GM12878 (cell line): ENCODE measurements at regions not wholly inside any gene's neighbourhood (a gene's known extent, or its start where the extent isn't known, plus 50 kb on each side); places are given as distances from the start of the nearest gene placed in this dataset.

ENCODE experiments used
- ATAC-seq: fragments of 200-7000 bp; cut with Tn5 transposase; 3 replicates; pipeline ENCODE4 v1.9.1; 2020; ENCODE audit warnings: mild to moderate bottlenecking, moderate library complexity
- BruUV-seq: library from RNA; stranded (reverse); fragments of 400-500 nt; replicated peaks from 2 replicates; lab custom pipeline; 2021; lab: Mats Ljungman, UMichigan
- CTCF ChIA-PET: fragments of 300-600 bp; sonication (Branson Sonifier 250); formaldehyde crosslinking; extraction: SDS; loops from one replicate; lab custom pipeline; 2021; ENCODE audit warnings: inconsistent platforms; lab: Yijun Ruan, JAX
- POLR2A ChIA-PET: fragments of 350-600 bp; formaldehyde crosslinking; extraction: SDS; loops from one replicate; lab custom pipeline; 2021; ENCODE audit warnings: inconsistent platforms; lab: Charles Lee
- RAD21 ChIA-PET: fragments of 300-600 bp; sonication (Branson Sonifier 250); formaldehyde crosslinking; loops from one replicate; lab custom pipeline; 2023; ENCODE audit warnings: antibody characterized with exemption; ENCODE audit not compliant: unreplicated experiment; lab: Charles Lee
- SMC1A ChIA-PET: fragments of 300-600 bp; sonication (Branson Sonifier 250); formaldehyde crosslinking; loops from one replicate; lab custom pipeline; 2023; ENCODE audit not compliant: unreplicated experiment, uncharacterized antibody; lab: Charles Lee
- DNase-seq: peaks from one replicate; pipeline ENCODE4 v3.0.0-alpha.2; 2011; ENCODE audit warnings: low read depth, low spot score
- FAIRE-seq: peaks from 3 replicates; lab custom pipeline; 2011; peaks lifted over from hg19 to GRCh38; lab: Jason Lieb, UNC
- H2AFZ ChIP-seq: 2 replicates; pipeline ENCODE4 v1.6.0; 2011; ENCODE audit warnings: low read depth, low read length, control low read depth; ENCODE audit not compliant: control insufficient read depth
- H3K27ac ChIP-seq: 2 replicates; pipeline ENCODE4 v1.5.1; 2011; ENCODE audit warnings: control low read depth; ENCODE audit not compliant: control insufficient read depth, insufficient read depth
- H3K27me3 ChIP-seq, 2 experiments: replicated peaks in 1 of 2; 2 replicates each; pipeline versions ENCODE4 v1.6.0 to v1.6.1; 2011; ENCODE audit warnings: low read length in 1 of 2; ENCODE audit not compliant: control insufficient read depth in 2 of 2, insufficient read depth in 2 of 2
- H3K36me3 ChIP-seq, 2 experiments: 2 replicates each; pipeline ENCODE4 v1.5.1; 2011; ENCODE audit warnings: low read length in 1 of 2; ENCODE audit not compliant: control insufficient read depth in 2 of 2, insufficient read depth in 2 of 2
- H3K4me1 ChIP-seq: 2 replicates; pipeline ENCODE4 v1.6.1; 2011; ENCODE audit warnings: mild to moderate bottlenecking, low read length, moderate library complexity, mixed read lengths; ENCODE audit not compliant: control insufficient read depth, insufficient read depth
- H3K4me2 ChIP-seq: 2 replicates; pipeline ENCODE4 v1.6.0; 2011; ENCODE audit warnings: control low read depth; ENCODE audit not compliant: control insufficient read depth, insufficient read depth
- H3K4me3 ChIP-seq: fragments of 200-600 bp; sonication (generic); 2 replicates; pipeline ENCODE4 v1.5.1; 2016
- H3K79me2 ChIP-seq: 2 replicates; pipeline ENCODE4 v1.6.0; 2011; ENCODE audit warnings: low read length; ENCODE audit not compliant: control insufficient read depth, insufficient read depth
- H3K9ac ChIP-seq: 2 replicates; pipeline ENCODE4 v1.8.0; 2011; ENCODE audit warnings: low read length, control low read depth, mixed read lengths; ENCODE audit not compliant: control insufficient read depth, insufficient read depth
- H3K9me3 ChIP-seq: replicated peaks from 3 replicates; pipeline ENCODE4 v1.5.1; 2011; ENCODE audit warnings: mild to moderate bottlenecking, low read length; ENCODE audit not compliant: control insufficient read depth, insufficient read depth
- H4K20me1 ChIP-seq: 2 replicates; pipeline ENCODE4 v1.6.0; 2011; ENCODE audit not compliant: control insufficient read depth, insufficient read depth
- BCLAF1 ChIP-seq: fragments of 450-650 bp; IDR thresholded peaks from 2 replicates; pipeline ENCODE4 v1.6.1; 2017; ENCODE audit warnings: antibody characterized with exemption, mild to moderate bottlenecking, moderate library complexity
- CBX3 ChIP-seq: fragments of 200-600 bp; sonication (generic); IDR thresholded peaks from 2 replicates; pipeline ENCODE4 v1.6.1; 2016; ENCODE audit warnings: low read depth, borderline replicate concordance
- DPF2 ChIP-seq: fragments of 450-650 bp; IDR thresholded peaks from 2 replicates; pipeline ENCODE4 v1.6.1; 2017; ENCODE audit warnings: mild to moderate bottlenecking
- EP300 ChIP-seq, 2 experiments: fragments of 150-350 bp in 1 of 2; IDR thresholded peaks; 2 replicates each; pipeline ENCODE4 v1.6.1; 2011 to 2012; ENCODE audit warnings: low read depth in 2 of 2, low read length in 2 of 2, borderline replicate concordance in 1 of 2, improper control_type of control experiment in 1 of 2, inconsistent platforms in 1 of 2; ENCODE audit not compliant: control insufficient read depth in 1 of 2
- FOXK2 ChIP-seq: fragments of 450-650 bp; IDR thresholded peaks from 2 replicates; pipeline ENCODE4 v1.6.1; 2017; ENCODE audit warnings: mild to moderate bottlenecking, moderate library complexity
- GATAD2B ChIP-seq: fragments of 450-650 bp; conservative IDR thresholded peaks from 2 replicates; pipeline ENCODE4 v1.6.1; 2017; ENCODE audit warnings: low read depth, mild to moderate bottlenecking, moderate library complexity
- HDAC2 ChIP-seq: fragments of 200-600 bp; sonication (generic); IDR thresholded peaks from 2 replicates; pipeline ENCODE4 v1.6.1; 2017
- MAX ChIP-seq: IDR thresholded peaks from 2 replicates; pipeline ENCODE4 v1.6.1; 2012; ENCODE audit warnings: low read depth, low read length, improper control_type of control experiment
- MXI1 ChIP-seq: fragments of 150-350 bp; IDR thresholded peaks from 2 replicates; pipeline ENCODE4 v1.6.1; 2011; ENCODE audit warnings: low read depth, mild to moderate bottlenecking, inconsistent platforms, low read length, improper control_type of control experiment
- POLR2AphosphoS5 ChIP-seq: IDR thresholded peaks from 2 replicates; pipeline ENCODE4 v1.6.1; 2011; ENCODE audit warnings: mild to moderate bottlenecking, low read length, inconsistent platforms
- SKIL ChIP-seq: fragments of 450-650 bp; IDR thresholded peaks from 2 replicates; pipeline ENCODE4 v1.6.1; 2017; ENCODE audit warnings: mild to moderate bottlenecking, low read depth, inconsistent platforms; ENCODE audit not compliant: poor library complexity, severe bottlenecking
- SPI1 ChIP-seq: IDR thresholded peaks from 2 replicates; pipeline ENCODE4 v1.6.1; 2011; ENCODE audit warnings: low read depth, mild to moderate bottlenecking, low read length, moderate library complexity, borderline replicate concordance; ENCODE audit not compliant: insufficient read depth
- TCF3 ChIP-seq: IDR thresholded peaks from 2 replicates; pipeline ENCODE4 v1.6.1; 2012; ENCODE audit warnings: low read depth, mild to moderate bottlenecking, low read length, borderline replicate concordance; ENCODE audit not compliant: insufficient read depth
- USF1 ChIP-seq: IDR thresholded peaks from 2 replicates; pipeline ENCODE4 v1.6.1; 2011; ENCODE audit warnings: borderline replicate concordance, low read depth, mild to moderate bottlenecking, moderate library complexity, mixed read lengths, low read length; ENCODE audit not compliant: insufficient read depth; ENCODE audit errors: extremely low read length
- WGBS: methylation state at CpG from one replicate; pipeline ENCODE4 v1.1.6; 2016; ENCODE audit warnings: low lambda C conversion rate; ENCODE audit not compliant: insufficient replicate concordance, insufficient coverage; ENCODE audit errors: missing lambda C conversion rate; 5-methylcytosine and 5-hydroxymethylcytosine counted together
- in situ Hi-C: fragments of 300-500 bp; cut with MboI; formaldehyde crosslinking; loops from 9 replicates; pipeline ENCODE4 v1.14.3; 2018; ENCODE audit warnings: mixed read lengths
- intact Hi-C: fragments of 100-400 bp; cut with micrococcal nuclease; formaldehyde crosslinking; loops from one replicate; pipeline ENCODE4 v1.14.2; 2022; ENCODE audit not compliant: unreplicated experiment

- RAD21 ChIA-PET, result interaction anchor here (0.6 to 7.8 kb wide), 6 partner anchors 10 to 185 kb away, joined by 3 to 65 read pairs (median 22); partner anchors contain the start of gene SERTAD2
- H3K27me3 ChIP-seq, result no peaks in the 10 kb centered on the region
- ATAC-seq, result no peak
- intact Hi-C loops, result no loop called here
- H3K79me2 ChIP-seq, result no peaks in the 10 kb centered on the region
- no peak for DNase-seq
- H3K4me1 ChIP-seq, result peaks cover 12% of the 10 kb centered on the region
- no peak for FAIRE-seq
- no peak for TF ChIP-seq HDAC2
- TF ChIP-seq POLR2AphosphoS5, result no peak
- TF ChIP-seq FOXK2, result no peak
- no peak for TF ChIP-seq GATAD2B
- TF ChIP-seq SPI1, result no peak
- no peak for TF ChIP-seq MAX
- no peak for TF ChIP-seq SKIL
- TF ChIP-seq MXI1, result no peak
- TF ChIP-seq EP300 (IDR thresholded peaks at IDR 0.05; ENCODE audit: borderline replicate concordance in 1 of 2, control insufficient read depth in 1 of 2, low read depth in 2 of 2, low read length in 2 of 2), result no peak
- TF ChIP-seq TCF3, result no peak
- TF ChIP-seq USF1, result no peak
- no peak for TF ChIP-seq DPF2
- TF ChIP-seq BCLAF1, result no peak
- TF ChIP-seq CBX3, result no peak
- TF ChIP-seq, all 136 proteins: peak for 0
- in situ Hi-C loops, result no loop called here
- ChIA-PET CTCF (interaction anchor here (1.0 to 5.5 kb wide), 6 partner anchors 9 to 222 kb away, joined by 3 to 70 read pairs (median 17); partner anchors contain the start of gene SERTAD2), POLR2A (interaction anchor here (0.5 to 2.7 kb wide), 2 partner anchors 10 to 157 kb away, joined by 3 to 8 read pairs; no protein-coding TSS in a partner anchor), SMC1A (interaction anchor here (0.9 to 5.2 kb wide), 10 partner anchors 9 to 223 kb away, joined by 3 to 52 read pairs (median 6); no protein-coding TSS in a partner anchor)
- 100% methylated on average over 6 of the region's 6 CpGs for WGBS
- H3K9ac ChIP-seq, result no peak overlapping the region
- no peaks in the 10 kb centered on the region for H4K20me1 ChIP-seq
- no peak overlapping the region for H3K4me2 ChIP-seq
- no peak overlapping the region for H2AFZ ChIP-seq
- BruUV-seq, result no TSS peak
- H3K27ac ChIP-seq, result no peak overlapping the region
- H3K9me3 ChIP-seq, result peaks cover 2% of the 10 kb centered on the region; the same call in 1 of the 3 replicates
- no peak overlapping the region for H3K4me3 ChIP-seq
- H3K36me3 ChIP-seq, result no peaks in the 10 kb centered on the region
Observed at GRCh38 chr2:64829525-64829924, 159.7 kb upstream of the SLC1A4 start.
